Ishikawa (cell line): ENCODE measurements at regions not wholly inside any gene's neighbourhood (a gene's known extent, or its start where the extent isn't known, plus 50 kb on each side); places are given as distances from the start of the nearest gene placed in this dataset.

Experiments
- CEBPB ChIP-seq: IDR thresholded peaks from 2 replicates; pipeline ENCODE4 v1.6.1; 2012
- EGR1 ChIP-seq: IDR thresholded peaks from 2 replicates; pipeline ENCODE4 v1.6.1; 2012
- EP300 ChIP-seq: IDR thresholded peaks from 2 replicates; pipeline ENCODE4 v1.6.1; 2012; ENCODE audit warnings: borderline replicate concordance
- FOXM1 ChIP-seq: IDR thresholded peaks from 2 replicates; pipeline ENCODE4 v1.6.1; 2012; ENCODE audit warnings: low read depth, borderline replicate concordance
- REST ChIP-seq: IDR thresholded peaks from 2 replicates; pipeline ENCODE4 v1.6.1; 2012; ENCODE audit warnings: low read depth, mild to moderate bottlenecking
- TAF1 ChIP-seq: IDR thresholded peaks from 2 replicates; pipeline ENCODE4 v1.6.1; 2012; ENCODE audit warnings: low read depth, mild to moderate bottlenecking
- YY1 ChIP-seq: IDR thresholded peaks from 2 replicates; pipeline ENCODE4 v1.6.1; 2012; ENCODE audit warnings: low read depth
- ZBTB7A ChIP-seq: IDR thresholded peaks from 2 replicates; pipeline ENCODE4 v1.6.1; 2012; ENCODE audit warnings: low read depth
- TF ChIP-seq, protein P1 (sequence below): IDR thresholded peaks from 2 replicates; pipeline ENCODE4 v1.6.1; 2012

- TF ChIP-seq TAF1 (no peak), REST (no peak), EP300 (no peak), EGR1 (no peak), CEBPB (no peak), FOXM1 (no peak), ZBTB7A (no peak), YY1 (no peak)
- TF ChIP-seq, protein P1, sequence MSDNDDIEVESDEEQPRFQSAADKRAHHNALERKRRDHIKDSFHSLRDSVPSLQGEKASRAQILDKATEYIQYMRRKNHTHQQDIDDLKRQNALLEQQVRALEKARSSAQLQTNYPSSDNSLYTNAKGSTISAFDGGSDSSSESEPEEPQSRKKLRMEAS = no peak
Observed at GRCh38 chr3:101171681-101172191, 148.6 kb downstream of the IMPG2 start.
